H9 (cell line): ENCODE measurements at regions not wholly inside any gene's neighbourhood (a gene's known extent, or its start where the extent isn't known, plus 50 kb on each side); places are given as distances from the start of the nearest gene placed in this dataset.

Experiments used
- DNase-seq: peaks from one replicate; pipeline ENCODE4 v3.0.0-alpha.2; 2017
- H2AFZ ChIP-seq: one replicate; pipeline ENCODE4 v1.6.1; 2013; ENCODE audit warnings: mild to moderate bottlenecking, low read length, control low read depth, moderate library complexity
- H2AK5ac ChIP-seq: 2 replicates; pipeline ENCODE4 v1.6.1; 2013; ENCODE audit warnings: low read length, control low read depth, mixed read lengths; ENCODE audit not compliant: insufficient read length
- H2BK120ac ChIP-seq: one replicate; pipeline ENCODE4 v1.6.1; 2013; ENCODE audit warnings: low read depth, mild to moderate bottlenecking, low read length, control low read depth, inconsistent platforms; ENCODE audit not compliant: poor library complexity, severe bottlenecking
- H2BK12ac ChIP-seq: 2 replicates; pipeline ENCODE4 v1.6.1; 2013; ENCODE audit warnings: low read length, control low read depth, mixed read lengths, low read depth; ENCODE audit not compliant: insufficient read length
- H2BK15ac ChIP-seq: 2 replicates; pipeline ENCODE4 v1.6.1; 2013; ENCODE audit warnings: low read depth, low read length, control low read depth
- H2BK20ac ChIP-seq: one replicate; pipeline ENCODE4 v1.6.1; 2013; ENCODE audit warnings: low read depth, mild to moderate bottlenecking, low read length, control low read depth, inconsistent platforms; ENCODE audit not compliant: poor library complexity, severe bottlenecking
- H2BK5ac ChIP-seq: 2 replicates; pipeline ENCODE4 v1.6.1; 2013; ENCODE audit warnings: low read length, control low read depth, mixed read lengths; ENCODE audit not compliant: insufficient read length
- H3K14ac ChIP-seq: 2 replicates; pipeline ENCODE4 v1.6.1; 2013; ENCODE audit warnings: low read length, control low read depth; ENCODE audit not compliant: insufficient read depth
- H3K18ac ChIP-seq: 2 replicates; pipeline ENCODE4 v1.6.1; 2013; ENCODE audit warnings: low read depth, mild to moderate bottlenecking, mixed read lengths, low read length, control low read depth; ENCODE audit not compliant: insufficient read length
- H3K23ac ChIP-seq: 2 replicates; pipeline ENCODE4 v1.6.1; 2013; ENCODE audit warnings: low read length, control low read depth, mixed read lengths, low read depth; ENCODE audit not compliant: insufficient read length
- H3K23me2 ChIP-seq: 2 replicates; pipeline ENCODE4 v1.6.1; 2013; ENCODE audit warnings: low read depth, mild to moderate bottlenecking, mixed read lengths, low read length, control low read depth; ENCODE audit not compliant: insufficient read length, poor library complexity, severe bottlenecking
- H3K27ac ChIP-seq: 2 replicates; pipeline ENCODE4 v1.5.1; 2013; ENCODE audit warnings: low read length, control low read depth, mixed read lengths, low read depth; ENCODE audit not compliant: insufficient read length
- H3K27me3 ChIP-seq: 2 replicates; pipeline ENCODE4 v1.6.1; 2013; ENCODE audit warnings: low read length, control low read depth, inconsistent platforms; ENCODE audit not compliant: insufficient read depth
- H3K4ac ChIP-seq: 2 replicates; pipeline ENCODE4 v1.6.1; 2013; ENCODE audit warnings: low read depth, mild to moderate bottlenecking, control low read depth, inconsistent platforms, low read length, moderate library complexity
- H3K4me1 ChIP-seq: 2 replicates; pipeline ENCODE4 v1.6.1; 2013; ENCODE audit warnings: low read length, control low read depth, inconsistent platforms; ENCODE audit not compliant: insufficient read depth
- H3K4me2 ChIP-seq: 2 replicates; pipeline ENCODE4 v1.6.1; 2013; ENCODE audit warnings: low read length, control low read depth, mixed read lengths; ENCODE audit not compliant: insufficient read length, insufficient read depth
- H3K56ac ChIP-seq: 2 replicates; pipeline ENCODE4 v1.6.1; 2013; ENCODE audit warnings: low read depth, mild to moderate bottlenecking, mixed read lengths, low read length, control low read depth; ENCODE audit not compliant: insufficient read length
- H3K79me1 ChIP-seq: 2 replicates; pipeline ENCODE4 v1.6.1; 2013; ENCODE audit warnings: low read depth, mild to moderate bottlenecking, moderate library complexity, low read length, control low read depth, inconsistent platforms; ENCODE audit not compliant: insufficient read depth, poor library complexity, severe bottlenecking
- H3K79me2 ChIP-seq: 2 replicates; pipeline ENCODE4 v1.6.1; 2013; ENCODE audit warnings: low read length, control low read depth, inconsistent platforms; ENCODE audit not compliant: insufficient read depth
- H3K9ac ChIP-seq: 2 replicates; pipeline ENCODE4 v1.6.1; 2013; ENCODE audit warnings: low read length, control low read depth, mixed read lengths; ENCODE audit not compliant: insufficient read length; ENCODE audit errors: extremely low read depth
- H3K9me3 ChIP-seq: one replicate; pipeline ENCODE4 v1.6.1; 2013; ENCODE audit warnings: low read depth, low read length, inconsistent platforms; ENCODE audit not compliant: control insufficient read depth
- H3T11ph ChIP-seq: one replicate; pipeline ENCODE4 v1.6.1; 2013; ENCODE audit warnings: mild to moderate bottlenecking, low read length, control low read depth, inconsistent platforms
- H4K20me1 ChIP-seq: one replicate; pipeline ENCODE4 v1.6.1; 2013; ENCODE audit not compliant: control insufficient read depth, insufficient read length, insufficient read depth
- H4K5ac ChIP-seq: 2 replicates; pipeline ENCODE4 v1.6.1; 2013; ENCODE audit warnings: low read depth, mild to moderate bottlenecking, mixed read lengths, low read length, control low read depth; ENCODE audit not compliant: insufficient read length
- H4K8ac ChIP-seq: replicated peaks from 2 replicates; pipeline ENCODE4 v1.6.1; 2013; ENCODE audit warnings: low read length, control low read depth, mixed read lengths, low read depth; ENCODE audit not compliant: insufficient read length
- H4K91ac ChIP-seq: 2 replicates; pipeline ENCODE4 v1.6.1; 2013; ENCODE audit warnings: low read depth, mild to moderate bottlenecking, moderate library complexity, mixed read lengths, low read length, control low read depth; ENCODE audit not compliant: insufficient read length
- H3K27ac Mint-ChIP-seq, 3 experiments: 2 replicates in 2 of 3; 3 replicates in 1 of 3; pipeline ENCODE4 v1.8.0; 2020 to 2021; ENCODE audit warnings: mixed read lengths in 3 of 3, mild to moderate bottlenecking in 1 of 3, moderate library complexity in 1 of 3
- H3K27me3 Mint-ChIP-seq: 2 replicates; pipeline ENCODE4 v1.8.0; 2021; ENCODE audit warnings: low read depth, mild to moderate bottlenecking, moderate library complexity, mixed read lengths
- H3K36me3 Mint-ChIP-seq, 3 experiments: 2 replicates in 2 of 3; 3 replicates in 1 of 3; pipeline ENCODE4 v1.8.0; 2020 to 2021; ENCODE audit warnings: low read depth in 3 of 3, mixed read lengths in 3 of 3; ENCODE audit not compliant: insufficient read depth in 1 of 3
- H3K4me1 Mint-ChIP-seq, 2 experiments: 2 replicates each; pipeline ENCODE4 v1.8.0; 2020; ENCODE audit warnings: mixed read lengths in 2 of 2
- H3K4me3 Mint-ChIP-seq, 2 experiments: 2 replicates in 1 of 2; 3 replicates in 1 of 2; pipeline ENCODE4 v1.8.0; 2020 to 2021; ENCODE audit warnings: mild to moderate bottlenecking in 2 of 2, mixed read lengths in 2 of 2, moderate library complexity in 1 of 2
- H3K9me3 Mint-ChIP-seq, 2 experiments: 2 replicates in 1 of 2; 3 replicates in 1 of 2; pipeline ENCODE4 v1.8.0; 2020; ENCODE audit warnings: mild to moderate bottlenecking in 2 of 2, mixed read lengths in 2 of 2, moderate library complexity in 1 of 2
- CTCF ChIP-seq: fragments of 200-600 bp; sonication (generic); conservative IDR thresholded peaks from 3 replicates; pipeline ENCODE4 v1.8.0; 2021; ENCODE audit warnings: antibody characterized with exemption, mild to moderate bottlenecking
- WGBS: extraction: QIAGEN DNeasy Blood & Tissue Kit; methylation state at CpG from one replicate; pipeline ENCODE4 v1.1.7; 2013; ENCODE audit warnings: missing lambda C conversion rate, low lambda C conversion rate, mixed read lengths; ENCODE audit not compliant: insufficient read length; ENCODE audit errors: extremely low coverage; 5-methylcytosine and 5-hydroxymethylcytosine counted together

GRCh38 chr2:176790468-176790867 is 422.1 kb upstream of the HNRNPA3 start:
- H3K56ac ChIP-seq: no peak overlapping the region
- no peak overlapping the region for H3K14ac ChIP-seq
- Mint-ChIP-seq H3K4me1 (peaks cover 6 to 10% of the 10 kb centered on the region in 2 experiments), H3K9me3 (peaks cover under 1 to 8% of the 10 kb centered on the region in 2 experiments; a peak in 4 of 5 replicates), H3K36me3 (peaks cover 0 to 6% (median 0%) of the 10 kb centered on the region in 3 experiments; a peak in 4 of 7 replicates), H3K27ac (peak overlapping the region in 1 of 3 experiments; percentile 54; a peak in 1 of 7 replicates), H3K4me3 (no peak overlapping the region; a peak in 1 of 5 replicates), H3K27me3 (peaks cover 2% of the 10 kb centered on the region; the same call in 1 of the 2 replicates)
- no peak overlapping the region for H3K23ac ChIP-seq
- H3T11ph ChIP-seq: no peak overlapping the region
- H3K9ac ChIP-seq: no peak overlapping the region
- DNase-seq: no peak
- H2BK20ac ChIP-seq: no peak overlapping the region
- no peak overlapping the region for H2AK5ac ChIP-seq
- H3K4me2 ChIP-seq: no peak overlapping the region
- no peak overlapping the region for H4K91ac ChIP-seq
- WGBS: no CpG with 5 or more reads among the region's 3 CpGs
- no peaks in the 10 kb centered on the region for H3K79me2 ChIP-seq
- no peaks in the 10 kb centered on the region for H3K23me2 ChIP-seq
- no peaks in the 10 kb centered on the region for H3K27me3 ChIP-seq
- H3K4ac ChIP-seq: no peak overlapping the region
- no peak for TF ChIP-seq CTCF
- no peak overlapping the region for H2AFZ ChIP-seq
- no peaks in the 10 kb centered on the region for H4K20me1 ChIP-seq
- H4K8ac ChIP-seq: no peak overlapping the region
- H2BK15ac ChIP-seq: no peak overlapping the region
- H2BK5ac ChIP-seq: no peak overlapping the region
- H2BK12ac ChIP-seq: no peak overlapping the region
- H3K9me3 ChIP-seq: no peaks in the 10 kb centered on the region
- H3K4me1 ChIP-seq: peaks cover 4% of the 10 kb centered on the region; the same call in 1 of the 2 replicates
- no peaks in the 10 kb centered on the region for H3K79me1 ChIP-seq
- H3K27ac ChIP-seq: no peak overlapping the region
- H3K18ac ChIP-seq: no peak overlapping the region
- no peak overlapping the region for H4K5ac ChIP-seq
- no peak overlapping the region for H2BK120ac ChIP-seq
